C4-2B (cell line): ENCODE measurements at regions not wholly inside any gene's neighbourhood (a gene's known extent, or its start where the extent isn't known, plus 50 kb on each side); places are given as distances from the start of the nearest gene placed in this dataset.

Experiments
- H3K27ac ChIP-seq: fragments of 450-650 bp; 2 replicates; pipeline ENCODE4 v1.5.1; 2017
- CTCF ChIP-seq: fragments of 450-650 bp; conservative IDR thresholded peaks from 2 replicates; pipeline ENCODE4 v1.5.1; 2017; ENCODE audit warnings: mild to moderate bottlenecking
- ZFX ChIP-seq: fragments of 450-650 bp; IDR thresholded peaks from 2 replicates; pipeline ENCODE4 v1.6.1; 2017

GRCh38 chr17:73983621-73984400, 219.7 kb upstream of the RPL38 start:
- no peak for TF ChIP-seq CTCF
- H3K27ac ChIP-seq: no peak overlapping the region

GRCh38 chr17:73984941-73985340, 218.5 kb upstream of the RPL38 start:
- H3K27ac ChIP-seq: no peak overlapping the region
- no peak for TF ChIP-seq CTCF
- TF ChIP-seq ZFX: no peak

GRCh38 chr17:73985466-73986015, 217.9 kb upstream of the RPL38 start:
- TF ChIP-seq ZFX (no peak), CTCF (no peak)
- H3K27ac ChIP-seq: no peak overlapping the region

- no peak for TF ChIP-seq ZFX
- TF ChIP-seq CTCF: no peak
- H3K27ac ChIP-seq: no peak overlapping the region
Observed at GRCh38 chr17:73986641-73987177, 216.8 kb upstream of the RPL38 start.

GRCh38 chr17:73987395-73987794, 216.1 kb upstream of the RPL38 start:
- no peak overlapping the region for H3K27ac ChIP-seq
- TF ChIP-seq ZFX: no peak
- TF ChIP-seq CTCF: no peak

- TF ChIP-seq CTCF (no peak), ZFX (no peak)
- no peak overlapping the region for H3K27ac ChIP-seq
Observed at GRCh38 chr17:73987845-73988509, 215.5 kb upstream of the RPL38 start.

GRCh38 chr17:73989671-73990070, 213.8 kb upstream of the RPL38 start:
- H3K27ac ChIP-seq: no peak overlapping the region
- TF ChIP-seq CTCF (no peak), ZFX (no peak)
